CD8-positive, alpha-beta memory T cell (primary cell): ENCODE measurements at regions not wholly inside any gene's neighbourhood (a gene's known extent, or its start where the extent isn't known, plus 50 kb on each side); places are given as distances from the start of the nearest gene placed in this dataset.
"Not testable (repeated sequence)": the region's sequence is repeated elsewhere in the genome, so short reads cannot be mapped to it uniquely, and the experiment has no call there.

Experiments used
- CTCF ChIA-PET: fragments of 350-600 bp; sonication (Branson Sonifier 250); formaldehyde crosslinking; loops from one replicate; lab custom pipeline; 2021; ENCODE audit warnings: antibody characterized with exemption; lab: Charles Lee
- POLR2A ChIA-PET: fragments of 350-600 bp; sonication (Branson Sonifier 250); formaldehyde crosslinking; loops from one replicate; lab custom pipeline; 2021; ENCODE audit warnings: antibody characterized with exemption; lab: Charles Lee
- DNase-seq, 5 donors: peaks; one replicate each; pipeline versions ENCODE4 v3.0.0 to v3.0.0-alpha.2; 2020 to 2022; ENCODE audit warnings: mixed read lengths in 1 of 5
- H3K27ac ChIP-seq: one replicate; pipeline ENCODE4 v1.7.0; 2013; ENCODE audit warnings: low read depth, mild to moderate bottlenecking, low read length, moderate library complexity
- H3K27me3 ChIP-seq: 2 replicates; pipeline ENCODE4 v1.7.0; 2013; ENCODE audit warnings: low read length, mild to moderate bottlenecking; ENCODE audit not compliant: insufficient read depth, poor library complexity, severe bottlenecking
- H3K36me3 ChIP-seq: 2 replicates; pipeline ENCODE4 v1.7.0; 2013; ENCODE audit warnings: mild to moderate bottlenecking, low read length, moderate library complexity; ENCODE audit not compliant: insufficient read depth
- H3K4me1 ChIP-seq: 2 replicates; pipeline ENCODE4 v1.7.0; 2013; ENCODE audit warnings: mild to moderate bottlenecking, low read length, moderate library complexity; ENCODE audit not compliant: insufficient read depth
- H3K4me3 ChIP-seq: 2 replicates; pipeline ENCODE4 v1.7.0; 2013; ENCODE audit warnings: mild to moderate bottlenecking, low read length
- H3K9me3 ChIP-seq: 2 replicates; pipeline ENCODE4 v1.7.0; 2013; ENCODE audit warnings: mild to moderate bottlenecking, low read length
- H3K27ac Mint-ChIP-seq, 8 donors: one replicate each; pipeline ENCODE4 v1.8.0; 2020 to 2021; ENCODE audit warnings: mixed read lengths in 8 of 8, mild to moderate bottlenecking in 6 of 8, inconsistent platforms in 3 of 8, moderate library complexity in 3 of 8
- H3K27me3 Mint-ChIP-seq, 2 donors: one replicate each; pipeline ENCODE4 v1.8.0; 2020 to 2021; ENCODE audit warnings: mixed read lengths in 2 of 2, mild to moderate bottlenecking in 1 of 2, moderate library complexity in 1 of 2
- H3K36me3 Mint-ChIP-seq, 3 donors: one replicate each; pipeline ENCODE4 v1.8.0; 2020 to 2021; ENCODE audit warnings: mixed read lengths in 3 of 3, inconsistent platforms in 1 of 3, mild to moderate bottlenecking in 1 of 3
- H3K4me1 Mint-ChIP-seq, 3 donors: one replicate each; pipeline ENCODE4 v1.8.0; 2020 to 2021; ENCODE audit warnings: mixed read lengths in 3 of 3, inconsistent platforms in 1 of 3, mild to moderate bottlenecking in 1 of 3
- H3K4me3 Mint-ChIP-seq, 7 donors: one replicate each; pipeline ENCODE4 v1.8.0; 2020 to 2021; ENCODE audit warnings: mixed read lengths in 7 of 7, mild to moderate bottlenecking in 6 of 7, moderate library complexity in 4 of 7, inconsistent platforms in 2 of 7
- H3K9me3 Mint-ChIP-seq, 5 donors: one replicate each; pipeline ENCODE4 v1.8.0; 2020 to 2022; ENCODE audit warnings: mixed read lengths in 5 of 5, mild to moderate bottlenecking in 3 of 5, moderate library complexity in 2 of 5, inconsistent platforms in 1 of 5

DNA sequence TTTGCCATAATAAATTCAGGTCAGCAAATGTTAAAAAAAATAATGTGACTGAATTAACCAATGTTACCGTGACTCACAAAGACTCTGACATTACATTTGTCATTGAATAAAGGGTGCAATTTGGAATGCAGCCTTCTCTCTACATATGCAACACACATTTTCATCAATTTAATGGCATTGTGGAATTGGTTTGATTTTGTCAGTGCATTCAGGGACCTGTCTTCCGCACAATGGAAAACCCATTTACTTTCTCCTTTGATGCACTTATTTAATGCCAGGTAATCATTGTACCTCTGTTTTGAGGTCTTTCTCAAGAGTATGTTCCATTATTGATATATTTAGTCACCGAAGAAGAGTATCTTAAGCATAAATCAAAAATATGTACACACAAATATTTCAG is 1099.3 kb downstream of the SOCS6 start:
- Mint-ChIP-seq H3K27ac (no peak overlapping the region), H3K36me3 (no peaks in the 10 kb centered on the region), H3K27me3 (no peaks in the 10 kb centered on the region), H3K4me1 (no peaks in the 10 kb centered on the region), H3K9me3 (peaks cover 4 to 8% (median 6%) of the 10 kb centered on the region in 5 donors), H3K4me3 (no peak overlapping the region)
- Histone ChIP-seq H3K27me3 (no peaks in the 10 kb centered on the region), H3K4me1 (no peaks in the 10 kb centered on the region), H3K9me3 (no peaks in the 10 kb centered on the region), H3K4me3 (no peak overlapping the region), H3K36me3 (no peaks in the 10 kb centered on the region), H3K27ac (no peak overlapping the region)
- ChIA-PET POLR2A (no interaction called here), CTCF (no interaction called here)
- no peak for DNase-seq

DNA sequence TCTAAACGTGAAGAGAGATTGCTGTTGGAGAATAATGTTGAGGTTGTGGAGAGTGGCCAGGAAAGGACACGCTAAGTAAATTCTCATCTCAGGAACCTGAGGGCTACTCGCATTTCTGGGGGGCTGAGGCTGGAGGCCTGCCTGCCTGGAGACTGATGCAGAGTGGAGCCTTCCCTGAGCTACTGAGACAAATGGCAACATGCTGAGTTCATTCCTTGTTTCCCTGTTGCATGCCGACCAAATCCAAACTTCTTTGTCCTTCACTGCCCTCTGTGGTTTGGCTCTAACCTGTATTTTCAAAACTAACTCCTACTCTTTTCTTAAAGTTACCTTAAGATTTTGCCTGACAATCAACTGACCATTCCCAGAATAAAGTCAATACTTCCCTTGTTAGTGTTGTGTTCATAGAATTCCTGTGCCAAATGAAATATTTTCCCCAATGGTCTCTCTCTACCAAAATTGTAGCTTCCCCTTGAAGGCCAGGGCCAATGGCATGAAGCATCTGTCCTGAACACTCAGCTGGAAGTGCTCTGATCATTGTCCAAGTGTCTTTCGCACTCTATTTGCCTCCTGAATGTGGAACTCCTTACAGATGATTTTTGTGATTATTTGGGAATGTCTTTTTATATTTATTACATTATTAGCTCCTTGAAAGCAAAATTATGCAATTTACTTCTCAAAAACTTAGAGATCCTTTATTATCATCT is 1085.6 kb downstream of the SOCS6 start:
- Mint-ChIP-seq H3K36me3 (no peaks in the 10 kb centered on the region), H3K9me3 (peaks cover 8 to 17% (median 11%) of the 10 kb centered on the region in 5 donors), H3K4me1 (no peaks in the 10 kb centered on the region), H3K27me3 (no peaks in the 10 kb centered on the region), H3K4me3 (no peak overlapping the region), H3K27ac (no peak overlapping the region)
- no peak overlapping the region for H3K4me3 ChIP-seq
- POLR2A ChIA-PET: no interaction called here
- H3K27me3 ChIP-seq: no peaks in the 10 kb centered on the region
- H3K4me1 ChIP-seq: no peaks in the 10 kb centered on the region
- no peaks in the 10 kb centered on the region for H3K36me3 ChIP-seq
- CTCF ChIA-PET: no interaction called here
- no peak for DNase-seq
- no peaks in the 10 kb centered on the region for H3K9me3 ChIP-seq
- no peak overlapping the region for H3K27ac ChIP-seq

DNA sequence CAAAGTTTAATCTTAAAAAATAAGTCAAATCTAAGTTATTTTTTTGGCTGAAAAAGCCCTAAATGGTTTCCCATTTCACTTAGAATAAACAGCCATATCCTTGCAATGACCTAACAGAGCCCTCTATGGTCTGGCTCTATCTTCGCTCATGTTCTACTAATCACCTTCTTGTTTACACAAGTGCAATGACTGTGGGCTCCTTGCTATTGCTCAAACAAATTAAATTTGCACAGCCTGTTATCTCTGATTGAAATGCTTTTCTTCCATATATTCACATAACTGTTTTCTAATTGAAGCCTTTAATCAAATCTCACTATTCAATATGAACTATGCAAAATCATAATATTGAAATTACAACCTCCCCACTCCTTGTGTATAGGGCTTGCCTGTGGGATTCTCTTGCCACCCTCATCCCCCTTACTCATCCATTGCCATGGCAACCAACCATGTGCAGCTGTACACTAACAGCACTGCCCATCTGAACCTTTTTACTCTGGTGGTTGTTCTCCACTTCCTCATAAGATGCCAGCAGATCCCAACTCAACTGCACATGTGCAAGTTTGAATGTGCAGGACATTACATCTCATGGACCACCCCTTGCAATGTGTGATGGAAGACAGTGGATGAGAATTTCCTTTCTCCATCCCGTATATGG is 1083.2 kb downstream of the SOCS6 start:
- no peaks in the 10 kb centered on the region for H3K36me3 Mint-ChIP-seq
- H3K27me3 Mint-ChIP-seq: no peaks in the 10 kb centered on the region
- no peak overlapping the region for H3K4me3 Mint-ChIP-seq
- H3K27ac ChIP-seq: no peak overlapping the region
- no peaks in the 10 kb centered on the region for H3K4me1 Mint-ChIP-seq
- H3K9me3 Mint-ChIP-seq: peaks cover 9 to 23% (median 12%) of the 10 kb centered on the region in 5 donors
- no peak overlapping the region for H3K4me3 ChIP-seq
- no peaks in the 10 kb centered on the region for H3K27me3 ChIP-seq
- no peak for DNase-seq
- H3K9me3 ChIP-seq: peaks cover under 1% of the 10 kb centered on the region
- CTCF ChIA-PET: no interaction called here
- H3K27ac Mint-ChIP-seq: no peak overlapping the region
- POLR2A ChIA-PET: no interaction called here
- no peaks in the 10 kb centered on the region for H3K36me3 ChIP-seq
- H3K4me1 ChIP-seq: no peaks in the 10 kb centered on the region

DNA sequence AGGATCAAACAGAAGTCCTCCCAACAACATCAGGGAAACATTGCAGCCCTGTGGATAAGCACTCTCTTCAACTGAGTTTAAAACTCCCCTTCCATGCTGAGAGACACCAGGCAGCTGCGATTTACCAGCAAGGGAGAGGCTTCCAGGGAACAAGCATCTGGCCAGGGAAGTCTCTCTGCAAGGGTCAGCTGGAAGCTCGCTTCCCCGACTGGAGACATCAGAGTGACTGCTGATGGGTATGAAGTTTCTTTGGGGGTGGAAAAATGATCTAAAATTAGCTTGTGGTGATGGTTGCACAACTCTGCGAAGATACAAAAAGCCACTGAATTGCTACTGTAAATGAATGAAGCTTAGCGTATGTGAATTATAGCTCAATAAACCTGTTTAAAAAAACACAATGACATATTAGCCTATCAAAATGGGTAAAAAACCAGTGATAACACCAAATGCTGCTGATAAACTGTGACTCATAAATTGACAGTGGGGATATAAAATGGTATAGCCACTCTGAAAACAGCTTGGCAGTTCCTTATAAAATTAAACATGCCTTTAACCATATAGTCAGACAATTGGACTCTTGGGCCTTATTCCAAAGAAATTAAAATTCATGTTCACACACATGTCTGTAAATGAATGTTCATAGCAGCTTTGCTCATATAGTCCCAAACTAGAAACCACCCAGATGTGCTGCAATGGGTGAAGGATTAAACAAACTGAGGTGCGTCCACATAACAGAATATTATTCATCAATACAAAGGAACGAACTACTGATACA is 1082.0 kb downstream of the SOCS6 start:
- Mint-ChIP-seq H3K4me1 (no peaks in the 10 kb centered on the region), H3K9me3 (peaks cover 15 to 30% (median 23%) of the 10 kb centered on the region in 5 donors), H3K36me3 (no peaks in the 10 kb centered on the region), H3K27ac (no peak overlapping the region), H3K27me3 (no peaks in the 10 kb centered on the region), H3K4me3 (no peak overlapping the region)
- POLR2A ChIA-PET: no interaction called here
- Histone ChIP-seq H3K27me3 (no peaks in the 10 kb centered on the region), H3K9me3 (peaks cover 4% of the 10 kb centered on the region), H3K4me1 (no peaks in the 10 kb centered on the region), H3K36me3 (no peaks in the 10 kb centered on the region), H3K4me3 (no peak overlapping the region), H3K27ac (no peak overlapping the region)
- CTCF ChIA-PET: no interaction called here
- no peak for DNase-seq

DNA sequence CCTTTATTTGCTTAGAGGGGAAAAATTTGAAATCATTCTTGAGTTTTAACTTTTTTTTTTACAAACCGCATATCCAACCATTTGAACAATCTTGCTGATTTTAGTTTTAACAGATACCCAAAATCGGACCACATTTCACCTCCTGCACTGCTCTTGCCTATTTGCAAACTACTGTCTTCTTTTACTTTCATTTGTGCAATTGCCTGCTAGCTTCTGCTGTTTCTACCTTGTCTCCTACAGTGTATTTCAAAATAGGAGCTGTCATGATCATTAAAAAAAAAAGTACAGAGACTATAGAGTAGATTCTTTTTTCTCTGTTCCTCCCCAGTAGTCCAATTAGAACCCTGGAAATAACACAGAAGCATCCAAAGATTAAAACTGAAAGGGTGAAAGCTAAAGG is 1081.2 kb downstream of the SOCS6 start:
- Mint-ChIP-seq H3K27ac (no peak overlapping the region), H3K4me3 (no peak overlapping the region), H3K9me3 (peaks cover 15 to 30% (median 25%) of the 10 kb centered on the region in 5 donors), H3K36me3 (no peaks in the 10 kb centered on the region), H3K27me3 (no peaks in the 10 kb centered on the region), H3K4me1 (no peaks in the 10 kb centered on the region)
- Histone ChIP-seq H3K27me3 (no peaks in the 10 kb centered on the region), H3K4me1 (no peaks in the 10 kb centered on the region), H3K9me3 (peaks cover 4% of the 10 kb centered on the region), H3K27ac (no peak overlapping the region), H3K4me3 (no peak overlapping the region), H3K36me3 (no peaks in the 10 kb centered on the region)
- ChIA-PET CTCF (no interaction called here), POLR2A (no interaction called here)
- no peak for DNase-seq

DNA sequence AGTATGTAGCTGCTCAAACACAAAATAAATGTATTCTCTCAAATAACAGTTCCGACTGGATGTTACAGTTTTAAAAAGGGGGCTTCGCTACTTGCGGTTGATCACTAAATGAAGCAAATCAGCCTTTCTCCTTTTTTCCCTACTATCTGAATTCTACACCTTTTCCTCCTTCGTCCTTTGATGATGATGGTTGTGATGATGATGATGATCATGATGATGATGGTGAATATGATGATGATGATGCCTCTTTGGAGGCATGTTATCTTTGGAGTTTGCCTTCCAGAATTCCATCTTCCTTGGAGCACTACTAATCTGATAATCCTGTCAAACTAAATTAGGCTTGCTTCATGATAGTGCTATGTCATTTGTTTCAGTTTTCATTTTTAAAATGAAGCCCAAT is 1073.3 kb downstream of the SOCS6 start:
- no peak for DNase-seq
- Histone ChIP-seq H3K36me3 (no peaks in the 10 kb centered on the region), H3K27me3 (no peaks in the 10 kb centered on the region), H3K27ac (no peak overlapping the region), H3K4me3 (no peak overlapping the region), H3K9me3 (peaks cover 4% of the 10 kb centered on the region), H3K4me1 (no peaks in the 10 kb centered on the region)
- peaks cover 11 to 28% (median 14%) of the 10 kb centered on the region in 5 donors for H3K9me3 Mint-ChIP-seq
- CTCF ChIA-PET: no interaction called here
- H3K36me3 Mint-ChIP-seq: no peaks in the 10 kb centered on the region
- no peaks in the 10 kb centered on the region for H3K4me1 Mint-ChIP-seq
- H3K27ac Mint-ChIP-seq: no peak overlapping the region
- H3K27me3 Mint-ChIP-seq: no peaks in the 10 kb centered on the region
- no peak overlapping the region for H3K4me3 Mint-ChIP-seq
- POLR2A ChIA-PET: no interaction called here

DNA sequence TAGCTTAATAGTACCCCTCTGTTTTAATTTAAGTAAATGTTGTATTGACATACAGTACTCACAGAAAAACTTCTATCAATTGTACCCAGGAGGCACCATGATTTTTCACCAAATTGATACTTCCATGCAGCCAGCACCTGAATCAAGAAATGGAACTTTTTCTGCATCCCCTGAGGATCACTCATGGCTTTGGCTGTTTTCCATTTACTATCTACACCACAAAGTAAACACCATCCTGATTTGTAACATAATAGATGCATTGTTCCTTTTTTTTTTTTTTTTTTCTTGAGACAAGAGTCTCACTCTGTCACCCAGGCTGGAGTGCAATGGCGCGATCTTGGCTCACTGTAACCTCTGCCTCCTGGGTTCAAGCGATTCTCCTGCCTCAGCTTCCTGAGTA is 1066.8 kb downstream of the SOCS6 start:
- H3K27me3 ChIP-seq, POLR2A ChIA-PET, H3K4me1 ChIP-seq, CTCF ChIA-PET, H3K27ac Mint-ChIP-seq, H3K4me3 Mint-ChIP-seq, H3K27ac ChIP-seq, H3K27me3 Mint-ChIP-seq, H3K4me1 Mint-ChIP-seq, H3K4me3 ChIP-seq, H3K36me3 Mint-ChIP-seq, H3K36me3 ChIP-seq, H3K9me3 ChIP-seq, DNase-seq: not testable (repeated sequence)
- peaks cover 0 to 16% (median 4%) of the 10 kb centered on the region in 5 donors for H3K9me3 Mint-ChIP-seq

DNA sequence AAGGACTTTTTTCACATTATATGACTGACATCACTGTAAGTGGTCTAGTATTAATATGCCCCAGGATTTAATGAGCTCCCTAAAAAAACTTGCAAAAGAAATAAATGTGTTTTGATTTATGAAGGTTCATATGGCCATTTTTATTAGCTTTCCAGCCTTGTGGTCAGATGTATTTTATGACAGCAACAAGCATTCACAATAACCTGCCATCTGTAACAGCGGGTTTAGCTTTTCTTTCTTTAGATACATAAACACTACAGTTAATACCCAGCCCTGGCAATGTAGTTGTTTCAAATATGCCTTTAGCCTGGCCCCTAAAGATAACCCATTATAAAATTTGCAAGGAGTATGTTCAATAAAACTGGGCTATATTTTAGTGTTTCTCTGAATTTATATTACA is 1063.8 kb downstream of the SOCS6 start:
- CTCF ChIA-PET: no interaction called here
- Histone ChIP-seq H3K4me1 (no peaks in the 10 kb centered on the region), H3K27ac (no peak overlapping the region), H3K36me3 (no peaks in the 10 kb centered on the region), H3K9me3 (no peaks in the 10 kb centered on the region), H3K27me3 (no peaks in the 10 kb centered on the region), H3K4me3 (no peak overlapping the region)
- H3K4me1 Mint-ChIP-seq: no peaks in the 10 kb centered on the region
- H3K4me3 Mint-ChIP-seq: no peak overlapping the region
- DNase-seq: no peak
- H3K27me3 Mint-ChIP-seq: no peaks in the 10 kb centered on the region
- H3K27ac Mint-ChIP-seq: no peak overlapping the region
- H3K9me3 Mint-ChIP-seq: peaks cover 2 to 21% (median 4%) of the 10 kb centered on the region in 5 donors
- no peaks in the 10 kb centered on the region for H3K36me3 Mint-ChIP-seq
- POLR2A ChIA-PET: no interaction called here
